ENCODE measurements at regions not wholly inside any gene's neighbourhood (a gene's known extent, or its start where the extent isn't known, plus 50 kb on each side); places are given as distances from the start of the nearest gene placed in this dataset.

GRCh38 chr14:104387022-104388010, 192.2 kb upstream of the C14orf180 start:
- Histone ChIP-seq H3K36me3 (ENCODE audit: control insufficient read depth in 1 of 2, insufficient read depth in 2 of 2, low read length in 2 of 2) (no peaks in the 10 kb centered on the region), H3K4me1 (ENCODE audit: control insufficient read depth in 1 of 2, insufficient read depth in 2 of 2, low read length in 2 of 2) (no peaks in the 10 kb centered on the region), H2BK5ac (ENCODE audit: low read depth, low read length, poor library complexity) (no peak overlapping the region), H3K14ac (ENCODE audit: low read length) (no peak overlapping the region), H3K4ac (ENCODE audit: low read depth, low read length) (no peak overlapping the region), H3K18ac (ENCODE audit: low read length) (no peak overlapping the region), H3K27me3 (ENCODE audit: insufficient read depth, low read length) (no peaks in the 10 kb centered on the region), H2BK12ac (ENCODE audit: low read length) (no peak overlapping the region), H4K91ac (ENCODE audit: low read depth, low read length) (no peak overlapping the region), H3K9ac (ENCODE audit: low read length) (no peak overlapping the region), H4K12ac (ENCODE audit: low read depth, low read length) (no peak overlapping the region), H4K8ac (ENCODE audit: low read depth, low read length) (no peak overlapping the region), H3K79me1 (ENCODE audit: low read length) (no peaks in the 10 kb centered on the region), H3K4me2 (ENCODE audit: low read length) (no peak overlapping the region), H2AFZ (ENCODE audit: insufficient read depth, low read length, poor library complexity) (no peak overlapping the region), H3K27ac (ENCODE audit: low read depth, low read length) (no peak overlapping the region), H2AK5ac (ENCODE audit: low read length) (no peak overlapping the region), H2BK120ac (ENCODE audit: insufficient read depth, low read length, poor library complexity) (no peak overlapping the region), H3K79me2 (ENCODE audit: control insufficient read depth, insufficient read depth, low read length, poor library complexity) (no peaks in the 10 kb centered on the region), H3K9me3 (ENCODE audit: insufficient read depth, low read depth, low read length) (peaks cover 1% of the 10 kb centered on the region), H3K23ac (ENCODE audit: low read length) (no peak overlapping the region), H3K4me3 (ENCODE audit: low read depth, low read length) (no peak overlapping the region)
- no peak for DNase-seq
- no CpG with 5 or more reads among the region's 25 CpGs for WGBS (ENCODE audit: extremely low coverage, insufficient coverage, insufficient read length)

GRCh38 chr14:104388011-104388521, 191.5 kb upstream of the C14orf180 start:
- H3K9me3 ChIP-seq (ENCODE audit: insufficient read depth, low read depth, low read length) = peaks cover 1% of the 10 kb centered on the region
- no peaks in the 10 kb centered on the region for H3K4me1 ChIP-seq (ENCODE audit: control insufficient read depth in 1 of 2, insufficient read depth in 2 of 2, low read length in 2 of 2)
- no peaks in the 10 kb centered on the region for H3K79me2 ChIP-seq (ENCODE audit: control insufficient read depth, insufficient read depth, low read length, poor library complexity)
- no peak overlapping the region for H4K8ac ChIP-seq (ENCODE audit: low read depth, low read length)
- H3K4me3 ChIP-seq (ENCODE audit: low read depth, low read length) = no peak overlapping the region
- no peak overlapping the region for H3K4me2 ChIP-seq (ENCODE audit: low read length)
- no peak overlapping the region for H2AK5ac ChIP-seq (ENCODE audit: low read length)
- H3K14ac ChIP-seq (ENCODE audit: low read length) = no peak overlapping the region
- H3K27ac ChIP-seq (ENCODE audit: low read depth, low read length) = no peak overlapping the region
- no peaks in the 10 kb centered on the region for H3K36me3 ChIP-seq (ENCODE audit: control insufficient read depth in 1 of 2, insufficient read depth in 2 of 2, low read length in 2 of 2)
- H3K23ac ChIP-seq (ENCODE audit: low read length) = no peak overlapping the region
- no CpG with 5 or more reads among the region's 28 CpGs for WGBS (ENCODE audit: extremely low coverage, insufficient coverage, insufficient read length)
- no peak overlapping the region for H3K9ac ChIP-seq (ENCODE audit: low read length)
- H2BK5ac ChIP-seq (ENCODE audit: low read depth, low read length, poor library complexity) = no peak overlapping the region
- no peak overlapping the region for H3K4ac ChIP-seq (ENCODE audit: low read depth, low read length)
- no peaks in the 10 kb centered on the region for H3K79me1 ChIP-seq (ENCODE audit: low read length)
- H2BK12ac ChIP-seq (ENCODE audit: low read length) = no peak overlapping the region
- H3K18ac ChIP-seq (ENCODE audit: low read length) = no peak overlapping the region
- no peak overlapping the region for H2BK120ac ChIP-seq (ENCODE audit: insufficient read depth, low read length, poor library complexity)
- H4K91ac ChIP-seq (ENCODE audit: low read depth, low read length) = no peak overlapping the region
- no peak for DNase-seq
- no peaks in the 10 kb centered on the region for H3K27me3 ChIP-seq (ENCODE audit: insufficient read depth, low read length)
- no peak overlapping the region for H4K12ac ChIP-seq (ENCODE audit: low read depth, low read length)
- H2AFZ ChIP-seq (ENCODE audit: insufficient read depth, low read length, poor library complexity) = no peak overlapping the region

- Histone ChIP-seq H3K23ac (ENCODE audit: low read length) (no peak overlapping the region), H2BK5ac (ENCODE audit: low read depth, low read length, poor library complexity) (no peak overlapping the region), H4K8ac (ENCODE audit: low read depth, low read length) (no peak overlapping the region), H3K14ac (ENCODE audit: low read length) (no peak overlapping the region), H3K27ac (ENCODE audit: low read depth, low read length) (no peak overlapping the region), H3K36me3 (ENCODE audit: control insufficient read depth in 1 of 2, insufficient read depth in 2 of 2, low read length in 2 of 2) (no peaks in the 10 kb centered on the region), H2AK5ac (ENCODE audit: low read length) (no peak overlapping the region), H2AFZ (ENCODE audit: insufficient read depth, low read length, poor library complexity) (no peak overlapping the region), H3K4me3 (ENCODE audit: low read depth, low read length) (no peak overlapping the region), H3K9me3 (ENCODE audit: insufficient read depth, low read depth, low read length) (no peaks in the 10 kb centered on the region), H3K27me3 (ENCODE audit: insufficient read depth, low read length) (no peaks in the 10 kb centered on the region), H3K4ac (ENCODE audit: low read depth, low read length) (no peak overlapping the region), H3K79me1 (ENCODE audit: low read length) (no peaks in the 10 kb centered on the region), H3K9ac (ENCODE audit: low read length) (no peak overlapping the region), H3K79me2 (ENCODE audit: control insufficient read depth, insufficient read depth, low read length, poor library complexity) (no peaks in the 10 kb centered on the region), H4K91ac (ENCODE audit: low read depth, low read length) (no peak overlapping the region), H2BK120ac (ENCODE audit: insufficient read depth, low read length, poor library complexity) (no peak overlapping the region), H3K4me2 (ENCODE audit: low read length) (no peak overlapping the region), H2BK12ac (ENCODE audit: low read length) (no peak overlapping the region), H3K4me1 (ENCODE audit: control insufficient read depth in 1 of 2, insufficient read depth in 2 of 2, low read length in 2 of 2) (no peaks in the 10 kb centered on the region), H3K18ac (ENCODE audit: low read length) (no peak overlapping the region), H4K12ac (ENCODE audit: low read depth, low read length) (no peak overlapping the region)
- DNase-seq = no peak
- no CpG with 5 or more reads among the region's 28 CpGs for WGBS (ENCODE audit: extremely low coverage, insufficient coverage, insufficient read length)
These were observed 190.8 kb upstream of the C14orf180 start for GRCh38 chr14:104388541-104389325.

- Histone ChIP-seq H3K18ac (ENCODE audit: low read length) (no peak overlapping the region), H3K4me3 (ENCODE audit: low read depth, low read length) (no peak overlapping the region), H2BK5ac (ENCODE audit: low read depth, low read length, poor library complexity) (no peak overlapping the region), H3K36me3 (ENCODE audit: control insufficient read depth in 1 of 2, insufficient read depth in 2 of 2, low read length in 2 of 2) (no peaks in the 10 kb centered on the region), H3K14ac (ENCODE audit: low read length) (no peak overlapping the region), H2BK120ac (ENCODE audit: insufficient read depth, low read length, poor library complexity) (no peak overlapping the region), H3K27ac (ENCODE audit: low read depth, low read length) (no peak overlapping the region), H2AFZ (ENCODE audit: insufficient read depth, low read length, poor library complexity) (no peak overlapping the region), H4K91ac (ENCODE audit: low read depth, low read length) (no peak overlapping the region), H3K9me3 (ENCODE audit: insufficient read depth, low read depth, low read length) (peaks cover 2% of the 10 kb centered on the region), H4K8ac (ENCODE audit: low read depth, low read length) (no peak overlapping the region), H3K9ac (ENCODE audit: low read length) (no peak overlapping the region), H3K23ac (ENCODE audit: low read length) (no peak overlapping the region), H2BK12ac (ENCODE audit: low read length) (no peak overlapping the region), H3K79me1 (ENCODE audit: low read length) (no peaks in the 10 kb centered on the region), H3K79me2 (ENCODE audit: control insufficient read depth, insufficient read depth, low read length, poor library complexity) (no peaks in the 10 kb centered on the region), H3K27me3 (ENCODE audit: insufficient read depth, low read length) (no peaks in the 10 kb centered on the region), H3K4me2 (ENCODE audit: low read length) (no peak overlapping the region), H3K4ac (ENCODE audit: low read depth, low read length) (no peak overlapping the region), H3K4me1 (ENCODE audit: control insufficient read depth in 1 of 2, insufficient read depth in 2 of 2, low read length in 2 of 2) (no peaks in the 10 kb centered on the region), H2AK5ac (ENCODE audit: low read length) (no peak overlapping the region), H4K12ac (ENCODE audit: low read depth, low read length) (no peak overlapping the region)
- no peak for DNase-seq
- WGBS (ENCODE audit: extremely low coverage, insufficient coverage, insufficient read length) = no CpG with 5 or more reads among the region's 28 CpGs
These were observed 190.0 kb upstream of the C14orf180 start for GRCh38 chr14:104389326-104390220.
